ENCODE measurements at regions not wholly inside any gene's neighbourhood (a gene's known extent, or its start where the extent isn't known, plus 50 kb on each side); places are given as distances from the start of the nearest gene placed in this dataset.

GRCh38 chr6:24076011-24076410 is 50.0 kb upstream of the NRSN1 start:
- Mint-ChIP-seq H3K9me3 (ENCODE audit: unreplicated experiment) (no peaks in the 10 kb centered on the region), H3K4me1 (ENCODE audit: insufficient read depth, unreplicated experiment) (peaks cover 4% of the 10 kb centered on the region), H3K27me3 (ENCODE audit: insufficient read depth, unreplicated experiment) (no peaks in the 10 kb centered on the region), H3K4me3 (ENCODE audit: unreplicated experiment) (no peak overlapping the region), H3K36me3 (ENCODE audit: insufficient read depth, unreplicated experiment) (no peaks in the 10 kb centered on the region), H3K27ac (ENCODE audit: low read depth, unreplicated experiment) (no peak overlapping the region)
- no TSS peak for BruUV-seq (replicated peaks)
- ChIA-PET POLR2A (interaction anchor here (0.6 kb wide), 1 partner anchor 82 kb away, joined by 3 read pairs; no protein-coding TSS in a partner anchor), CTCF (no interaction called here)
- no peak for DNase-seq (ENCODE audit: unreplicated experiment)
- intact Hi-C loops (cut with micrococcal nuclease) = no loop called here
- no peak for TF ChIP-seq CTCF (IDR thresholded peaks at IDR 0.05; ENCODE audit: unreplicated experiment)
